HEK293 (cell line): ENCODE measurements at regions not wholly inside any gene's neighbourhood (a gene's known extent, or its start where the extent isn't known, plus 50 kb on each side); places are given as distances from the start of the nearest gene placed in this dataset.

Experiments used
- CTCF ChIA-PET: fragments of 350-600 bp; formaldehyde crosslinking; extraction: SDS; loops from one replicate; lab custom pipeline; 2021; ENCODE audit warnings: antibody characterized with exemption; lab: Yijun Ruan, JAX
- POLR2A ChIA-PET: fragments of 300-600 bp; formaldehyde crosslinking; extraction: SDS; loops from one replicate; lab custom pipeline; 2020; ENCODE audit warnings: antibody characterized with exemption, inconsistent platforms; lab: Yijun Ruan, JAX
- H3K27ac ChIP-seq: fragments of 200-500 bp; sonication (Bioruptor generic); 2 replicates; pipeline ENCODE4 v1.5.1; 2014; ENCODE audit warnings: low read depth, low read length, control low read depth, inconsistent platforms; ENCODE audit errors: extremely low read depth
- H3K36me3 ChIP-seq, 2 experiments: fragments of 200-500 bp in 1 of 2; sonication (Bioruptor generic) in 1 of 2; 1 replicate in 1 of 2; 2 replicates in 1 of 2; pipeline ENCODE4 v1.5.1; 2014 to 2017; ENCODE audit warnings: inconsistent platforms in 2 of 2, low read length in 2 of 2; ENCODE audit not compliant: control insufficient read depth in 2 of 2, insufficient read depth in 1 of 2
- H3K4me1 ChIP-seq: fragments of 200-500 bp; sonication (Bioruptor generic); 2 replicates; pipeline ENCODE4 v1.5.1; 2014; ENCODE audit warnings: mild to moderate bottlenecking, low read length, inconsistent platforms; ENCODE audit not compliant: control insufficient read depth, insufficient read depth
- H3K4me3 ChIP-seq: 2 replicates; pipeline ENCODE4 v1.5.1; 2011; ENCODE audit warnings: low read depth, mild to moderate bottlenecking, control low read depth, low read length, moderate library complexity
- H3K9me3 ChIP-seq: fragments of 200-500 bp; sonication (Bioruptor generic); 2 replicates; pipeline ENCODE4 v1.5.1; 2014; ENCODE audit warnings: low read depth, low read length, inconsistent platforms; ENCODE audit not compliant: control insufficient read depth, insufficient read depth
- GLI2 ChIP-seq: fragments of 450-650 bp; formaldehyde crosslinking; IDR thresholded peaks from 2 replicates; pipeline ENCODE4; 2017; ENCODE audit warnings: missing biosample characterization, missing genetic modification characterization, low read depth, borderline replicate concordance
- HOXC10 ChIP-seq: sonication (generic); formaldehyde crosslinking; IDR thresholded peaks from 2 replicates; pipeline ENCODE4 v1.8.1; 2023; ENCODE audit warnings: mild to moderate bottlenecking, missing genetic modification reagents
- KLF1 ChIP-seq: fragments of 450-650 bp; formaldehyde crosslinking; IDR thresholded peaks from 2 replicates; pipeline ENCODE4 v1.5.1; 2016; ENCODE audit warnings: missing biosample characterization, missing genetic modification characterization
- MEIS1 ChIP-seq: sonication (generic); formaldehyde crosslinking; IDR thresholded peaks from 2 replicates; pipeline ENCODE4 v1.8.1; 2022; ENCODE audit warnings: missing genetic modification reagents, mild to moderate bottlenecking, borderline replicate concordance
- MYNN ChIP-seq: fragments of 450-650 bp; formaldehyde crosslinking; IDR thresholded peaks from 2 replicates; pipeline ENCODE4 v1.5.1; 2016; ENCODE audit warnings: missing biosample characterization, missing genetic modification characterization, borderline replicate concordance
- SALL2 ChIP-seq: fragments of 450-650 bp; formaldehyde crosslinking; IDR thresholded peaks from 2 replicates; pipeline ENCODE4 v1.5.0; 2017; ENCODE audit warnings: missing biosample characterization, mild to moderate bottlenecking, missing genetic modification characterization, borderline replicate concordance
- SP7 ChIP-seq: fragments of 450-650 bp; formaldehyde crosslinking; IDR thresholded peaks from 2 replicates; pipeline ENCODE4 v1.5.1; 2016; ENCODE audit warnings: missing biosample characterization, missing genetic modification characterization
- TCF7L2 ChIP-seq: IDR thresholded peaks from 2 replicates; pipeline ENCODE4 v1.6.1; 2011; ENCODE audit warnings: low read depth, mild to moderate bottlenecking, inconsistent platforms, low read length, moderate library complexity, borderline replicate concordance
- ZBTB48 ChIP-seq: fragments of 450-650 bp; formaldehyde crosslinking; IDR thresholded peaks from 2 replicates; pipeline ENCODE4 v1.5.1; 2016; ENCODE audit warnings: missing biosample characterization, missing genetic modification characterization
- ZIC2 ChIP-seq: fragments of 450-650 bp; formaldehyde crosslinking; IDR thresholded peaks from 2 replicates; pipeline ENCODE4 v1.5.1; 2016; ENCODE audit warnings: missing biosample characterization, missing genetic modification characterization
- ZNF132 ChIP-seq: fragments of 450-650 bp; formaldehyde crosslinking; IDR thresholded peaks from 2 replicates; pipeline ENCODE4 v1.5.1; 2017; ENCODE audit warnings: missing biosample characterization, missing genetic modification characterization, borderline replicate concordance
- ZNF23 ChIP-seq: fragments of 450-650 bp; formaldehyde crosslinking; IDR thresholded peaks from 2 replicates; pipeline ENCODE4 v1.5.1; 2016; ENCODE audit warnings: missing biosample characterization, missing genetic modification characterization, borderline replicate concordance
- ZNF521 ChIP-seq: fragments of 450-650 bp; formaldehyde crosslinking; IDR thresholded peaks from 2 replicates; pipeline ENCODE4 v1.5.1; 2017; ENCODE audit warnings: missing biosample characterization, mild to moderate bottlenecking, missing genetic modification characterization
- ZNF707 ChIP-seq: fragments of 450-650 bp; formaldehyde crosslinking; IDR thresholded peaks from 2 replicates; pipeline ENCODE4 v1.5.1; 2016; ENCODE audit warnings: missing biosample characterization, missing genetic modification characterization
- ZNF768 ChIP-seq: fragments of 450-650 bp; formaldehyde crosslinking; IDR thresholded peaks from 2 replicates; pipeline ENCODE4 v1.5.1; 2018; ENCODE audit warnings: missing biosample characterization, mild to moderate bottlenecking, missing genetic modification characterization
- ZNF776 ChIP-seq: fragments of 450-650 bp; formaldehyde crosslinking; IDR thresholded peaks from 2 replicates; pipeline ENCODE4 v1.5.0; 2017; ENCODE audit warnings: missing biosample characterization, missing genetic modification characterization, borderline replicate concordance
- TF ChIP-seq, protein P1 (sequence below): fragments of 450-650 bp; formaldehyde crosslinking; IDR thresholded peaks from 2 replicates; pipeline ENCODE4 v1.5.1; 2017; ENCODE audit warnings: missing biosample characterization, missing genetic modification characterization
- TF ChIP-seq, protein P2 (sequence below): fragments of 450-650 bp; formaldehyde crosslinking; IDR thresholded peaks from 2 replicates; pipeline ENCODE4 v1.5.1; 2016; ENCODE audit warnings: missing biosample characterization, missing genetic modification characterization
- TF ChIP-seq, protein P3 (sequence below): fragments of 450-650 bp; formaldehyde crosslinking; IDR thresholded peaks from 2 replicates; pipeline ENCODE4 v1.5.1; 2016; ENCODE audit warnings: missing biosample characterization, missing genetic modification characterization
- TF ChIP-seq, protein P4 (sequence below): fragments of 450-650 bp; formaldehyde crosslinking; IDR thresholded peaks from 2 replicates; pipeline ENCODE4 v1.5.1; 2016; ENCODE audit warnings: missing biosample characterization, missing genetic modification characterization
- TF ChIP-seq, protein P5 (sequence below): fragments of 450-650 bp; formaldehyde crosslinking; IDR thresholded peaks from 2 replicates; pipeline ENCODE4 v1.5.1; 2016; ENCODE audit warnings: missing biosample characterization, missing genetic modification characterization, borderline replicate concordance
- TF ChIP-seq, protein P6 (sequence below): sonication (generic); formaldehyde crosslinking; IDR thresholded peaks from 2 replicates; pipeline ENCODE4 v1.8.1; 2022; ENCODE audit warnings: mild to moderate bottlenecking, moderate library complexity, missing genetic modification reagents
- TF ChIP-seq, protein P7 (sequence below): fragments of 450-650 bp; formaldehyde crosslinking; IDR thresholded peaks from 2 replicates; pipeline ENCODE4 v1.5.1; 2016; ENCODE audit warnings: missing biosample characterization, missing genetic modification characterization

DNA sequence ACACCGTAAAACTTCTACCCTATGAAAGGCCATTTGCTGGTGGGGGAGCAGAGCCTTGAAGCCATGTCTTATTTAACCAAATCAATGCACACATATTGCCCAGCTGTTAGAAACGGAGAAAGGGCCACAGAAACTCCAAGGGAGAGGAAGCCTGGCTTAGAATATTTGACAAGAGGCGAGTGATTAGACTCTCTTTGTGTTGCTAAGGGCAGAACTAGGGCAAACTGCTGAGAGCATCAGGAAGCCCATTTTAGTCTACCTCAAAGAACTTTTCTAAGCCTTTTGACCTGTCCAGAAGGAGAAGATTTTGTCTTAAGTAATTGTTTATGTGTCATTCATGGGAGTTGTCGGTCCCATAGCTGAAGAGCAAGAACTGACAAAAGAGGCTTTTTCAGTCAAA is 54.4 kb upstream of the CELF4 start:
- TF ChIP-seq ZNF768 (no peak), SP7 (no peak), ZNF707 (tag by site-specific recombination) (no peak), ZBTB48 (tag by site-specific recombination) (no peak), HOXC10 (CRISPR knock-in tag) (no peak), ZIC2 (no peak), TCF7L2 (no peak), ZNF132 (tag by site-specific recombination) (no peak), GLI2 (no peak), ZNF23 (no peak)
- TF ChIP-seq, protein P1, sequence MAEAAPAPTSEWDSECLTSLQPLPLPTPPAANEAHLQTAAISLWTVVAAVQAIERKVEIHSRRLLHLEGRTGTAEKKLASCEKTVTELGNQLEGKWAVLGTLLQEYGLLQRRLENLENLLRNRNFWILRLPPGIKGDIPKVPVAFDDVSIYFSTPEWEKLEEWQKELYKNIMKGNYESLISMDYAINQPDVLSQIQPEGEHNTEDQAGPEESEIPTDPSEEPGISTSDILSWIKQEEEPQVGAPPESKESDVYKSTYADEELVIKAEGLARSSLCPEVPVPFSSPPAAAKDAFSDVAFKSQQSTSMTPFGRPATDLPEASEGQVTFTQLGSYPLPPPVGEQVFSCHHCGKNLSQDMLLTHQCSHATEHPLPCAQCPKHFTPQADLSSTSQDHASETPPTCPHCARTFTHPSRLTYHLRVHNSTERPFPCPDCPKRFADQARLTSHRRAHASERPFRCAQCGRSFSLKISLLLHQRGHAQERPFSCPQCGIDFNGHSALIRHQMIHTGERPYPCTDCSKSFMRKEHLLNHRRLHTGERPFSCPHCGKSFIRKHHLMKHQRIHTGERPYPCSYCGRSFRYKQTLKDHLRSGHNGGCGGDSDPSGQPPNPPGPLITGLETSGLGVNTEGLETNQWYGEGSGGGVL (tag by site-specific recombination): no peak
- TF ChIP-seq, protein P2, sequence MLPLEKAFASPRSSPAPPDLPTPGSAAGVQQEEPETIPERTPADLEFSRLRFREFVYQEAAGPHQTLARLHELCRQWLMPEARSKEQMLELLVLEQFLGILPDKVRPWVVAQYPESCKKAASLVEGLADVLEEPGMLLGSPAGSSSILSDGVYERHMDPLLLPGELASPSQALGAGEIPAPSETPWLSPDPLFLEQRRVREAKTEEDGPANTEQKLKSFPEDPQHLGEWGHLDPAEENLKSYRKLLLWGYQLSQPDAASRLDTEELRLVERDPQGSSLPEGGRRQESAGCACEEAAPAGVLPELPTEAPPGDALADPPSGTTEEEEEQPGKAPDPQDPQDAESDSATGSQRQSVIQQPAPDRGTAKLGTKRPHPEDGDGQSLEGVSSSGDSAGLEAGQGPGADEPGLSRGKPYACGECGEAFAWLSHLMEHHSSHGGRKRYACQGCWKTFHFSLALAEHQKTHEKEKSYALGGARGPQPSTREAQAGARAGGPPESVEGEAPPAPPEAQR (tag by site-specific recombination): no peak
- TF ChIP-seq, protein P3, sequence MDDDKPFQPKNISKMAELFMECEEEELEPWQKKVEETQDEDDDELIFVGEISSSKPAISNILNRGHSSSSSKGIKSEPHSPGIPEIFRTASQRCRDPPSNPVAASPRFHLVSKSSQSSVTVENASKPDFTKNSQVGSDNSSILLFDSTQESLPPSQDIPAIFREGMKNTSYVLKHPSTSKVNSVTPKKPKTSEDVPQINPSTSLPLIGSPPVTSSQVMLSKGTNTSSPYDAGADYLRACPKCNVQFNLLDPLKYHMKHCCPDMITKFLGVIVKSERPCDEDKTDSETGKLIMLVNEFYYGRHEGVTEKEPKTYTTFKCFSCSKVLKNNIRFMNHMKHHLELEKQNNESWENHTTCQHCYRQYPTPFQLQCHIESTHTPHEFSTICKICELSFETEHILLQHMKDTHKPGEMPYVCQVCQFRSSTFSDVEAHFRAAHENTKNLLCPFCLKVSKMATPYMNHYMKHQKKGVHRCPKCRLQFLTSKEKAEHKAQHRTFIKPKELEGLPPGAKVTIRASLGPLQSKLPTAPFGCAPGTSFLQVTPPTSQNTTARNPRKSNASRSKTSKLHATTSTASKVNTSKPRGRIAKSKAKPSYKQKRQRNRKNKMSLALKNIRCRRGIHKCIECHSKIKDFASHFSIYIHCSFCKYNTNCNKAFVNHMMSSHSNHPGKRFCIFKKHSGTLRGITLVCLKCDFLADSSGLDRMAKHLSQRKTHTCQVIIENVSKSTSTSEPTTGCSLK (tag by site-specific recombination): no peak
- TF ChIP-seq, protein P4, sequence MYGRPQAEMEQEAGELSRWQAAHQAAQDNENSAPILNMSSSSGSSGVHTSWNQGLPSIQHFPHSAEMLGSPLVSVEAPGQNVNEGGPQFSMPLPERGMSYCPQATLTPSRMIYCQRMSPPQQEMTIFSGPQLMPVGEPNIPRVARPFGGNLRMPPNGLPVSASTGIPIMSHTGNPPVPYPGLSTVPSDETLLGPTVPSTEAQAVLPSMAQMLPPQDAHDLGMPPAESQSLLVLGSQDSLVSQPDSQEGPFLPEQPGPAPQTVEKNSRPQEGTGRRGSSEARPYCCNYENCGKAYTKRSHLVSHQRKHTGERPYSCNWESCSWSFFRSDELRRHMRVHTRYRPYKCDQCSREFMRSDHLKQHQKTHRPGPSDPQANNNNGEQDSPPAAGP: no peak
- TF ChIP-seq, all 188 proteins: peak for 0
- Histone ChIP-seq H3K36me3 (no peaks in the 10 kb centered on the region), H3K4me3 (no peak overlapping the region), H3K9me3 (no peaks in the 10 kb centered on the region), H3K4me1 (no peaks in the 10 kb centered on the region), H3K27ac (no peak overlapping the region)
- ChIA-PET POLR2A (no interaction called here), CTCF (no interaction called here)

DNA sequence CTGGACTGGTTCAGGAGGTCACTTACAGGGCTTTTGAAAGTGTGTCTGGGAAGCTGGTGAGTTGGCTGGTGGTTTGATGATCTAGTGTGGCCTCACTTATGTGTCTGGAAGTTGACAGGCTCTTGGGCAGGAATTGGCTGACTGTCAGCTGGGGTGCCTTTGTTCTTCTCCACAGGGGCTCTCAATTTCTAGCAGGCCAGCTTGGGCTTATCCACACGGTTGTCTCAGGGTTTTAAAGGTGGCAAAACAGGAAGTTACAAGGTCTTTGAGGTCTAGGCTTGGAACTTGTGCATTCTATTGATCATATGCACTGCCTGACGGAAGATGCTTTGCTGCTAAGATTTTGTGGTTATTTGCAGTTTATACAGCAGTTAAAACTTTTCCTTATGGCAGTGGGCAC is 52.0 kb upstream of the CELF4 start:
- Histone ChIP-seq H3K27ac (no peak overlapping the region), H3K4me1 (no peaks in the 10 kb centered on the region), H3K9me3 (no peaks in the 10 kb centered on the region), H3K4me3 (no peak overlapping the region), H3K36me3 (no peaks in the 10 kb centered on the region)
- POLR2A ChIA-PET: no interaction called here
- TF ChIP-seq ZNF521 (no peak), KLF1 (no peak), ZBTB48 (tag by site-specific recombination) (no peak), SALL2 (tag by site-specific recombination) (no peak), MYNN (tag by site-specific recombination) (no peak), ZNF776 (no peak), MEIS1 (CRISPR knock-in tag) (no peak)
- TF ChIP-seq, protein P5, sequence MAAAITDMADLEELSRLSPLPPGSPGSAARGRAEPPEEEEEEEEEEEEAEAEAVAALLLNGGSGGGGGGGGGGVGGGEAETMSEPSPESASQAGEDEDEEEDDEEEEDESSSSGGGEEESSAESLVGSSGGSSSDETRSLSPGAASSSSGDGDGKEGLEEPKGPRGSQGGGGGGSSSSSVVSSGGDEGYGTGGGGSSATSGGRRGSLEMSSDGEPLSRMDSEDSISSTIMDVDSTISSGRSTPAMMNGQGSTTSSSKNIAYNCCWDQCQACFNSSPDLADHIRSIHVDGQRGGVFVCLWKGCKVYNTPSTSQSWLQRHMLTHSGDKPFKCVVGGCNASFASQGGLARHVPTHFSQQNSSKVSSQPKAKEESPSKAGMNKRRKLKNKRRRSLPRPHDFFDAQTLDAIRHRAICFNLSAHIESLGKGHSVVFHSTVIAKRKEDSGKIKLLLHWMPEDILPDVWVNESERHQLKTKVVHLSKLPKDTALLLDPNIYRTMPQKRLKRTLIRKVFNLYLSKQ: no peak
- TF ChIP-seq, protein P6, sequence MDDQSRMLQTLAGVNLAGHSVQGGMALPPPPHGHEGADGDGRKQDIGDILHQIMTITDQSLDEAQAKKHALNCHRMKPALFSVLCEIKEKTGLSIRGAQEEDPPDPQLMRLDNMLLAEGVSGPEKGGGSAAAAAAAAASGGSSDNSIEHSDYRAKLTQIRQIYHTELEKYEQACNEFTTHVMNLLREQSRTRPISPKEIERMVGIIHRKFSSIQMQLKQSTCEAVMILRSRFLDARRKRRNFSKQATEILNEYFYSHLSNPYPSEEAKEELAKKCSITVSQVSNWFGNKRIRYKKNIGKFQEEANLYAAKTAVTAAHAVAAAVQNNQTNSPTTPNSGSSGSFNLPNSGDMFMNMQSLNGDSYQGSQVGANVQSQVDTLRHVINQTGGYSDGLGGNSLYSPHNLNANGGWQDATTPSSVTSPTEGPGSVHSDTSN (CRISPR knock-in tag): no peak
- TF ChIP-seq, protein P7, sequence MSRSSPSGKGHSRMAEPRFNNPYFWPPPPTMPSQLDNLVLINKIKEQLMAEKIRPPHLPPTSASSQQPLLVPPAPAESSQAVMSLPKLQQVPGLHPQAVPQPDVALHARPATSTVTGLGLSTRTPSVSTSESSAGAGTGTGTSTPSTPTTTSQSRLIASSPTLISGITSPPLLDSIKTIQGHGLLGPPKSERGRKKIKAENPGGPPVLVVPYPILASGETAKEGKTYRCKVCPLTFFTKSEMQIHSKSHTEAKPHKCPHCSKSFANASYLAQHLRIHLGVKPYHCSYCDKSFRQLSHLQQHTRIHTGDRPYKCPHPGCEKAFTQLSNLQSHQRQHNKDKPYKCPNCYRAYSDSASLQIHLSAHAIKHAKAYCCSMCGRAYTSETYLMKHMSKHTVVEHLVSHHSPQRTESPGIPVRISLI: no peak
- CTCF ChIA-PET: no interaction called here
